ENCODE measurements at regions not wholly inside any gene's neighbourhood (a gene's known extent, or its start where the extent isn't known, plus 50 kb on each side); places are given as distances from the start of the nearest gene placed in this dataset.
"Not testable (repeated sequence)": the region's sequence is repeated elsewhere in the genome, so short reads cannot be mapped to it uniquely, and the experiment has no call there.

- no peak overlapping the region for H3K4me3 Mint-ChIP-seq
- H3K36me3 Mint-ChIP-seq (ENCODE audit: low read depth), result no peaks in the 10 kb centered on the region
- H3K27me3 Mint-ChIP-seq, result no peaks in the 10 kb centered on the region
- DNase-seq, result no peak
- intact Hi-C loops (cut with micrococcal nuclease), result no loop called here
- H3K27ac Mint-ChIP-seq, result no peak overlapping the region
- peaks cover 5% of the 10 kb centered on the region for H3K9me3 Mint-ChIP-seq
- H3K4me1 Mint-ChIP-seq, result peaks cover 2% of the 10 kb centered on the region
These were observed 79.8 kb upstream of the ADTRP start for GRCh38 chr6:11858439-11858838.

DNA sequence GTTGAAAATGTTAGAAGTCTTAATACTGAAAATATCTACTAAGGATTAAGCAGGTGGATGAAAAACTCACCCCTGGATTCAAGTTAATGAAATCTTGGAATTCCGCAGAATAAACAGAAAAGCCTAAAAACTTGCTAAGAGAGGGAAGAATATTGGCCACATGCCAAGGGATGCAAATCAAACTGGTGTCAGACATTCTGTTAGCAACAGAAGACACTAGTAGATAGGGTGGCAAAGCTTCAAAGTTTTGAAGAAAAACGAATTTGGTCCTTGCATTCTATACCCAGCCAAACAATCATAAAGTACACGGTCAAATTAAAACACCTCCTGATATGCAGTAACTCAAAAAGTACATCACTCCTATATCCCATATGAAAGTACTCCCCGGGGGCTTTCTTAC lies 77.1 kb upstream of the ADTRP start:
- Mint-ChIP-seq H3K27me3 (no peaks in the 10 kb centered on the region), H3K9me3 (peaks cover 9% of the 10 kb centered on the region), H3K4me3 (no peak overlapping the region), H3K4me1 (peaks cover 3% of the 10 kb centered on the region), H3K36me3 (ENCODE audit: low read depth) (no peaks in the 10 kb centered on the region), H3K27ac (no peak overlapping the region)
- intact Hi-C loops (cut with micrococcal nuclease), result no loop called here
- DNase-seq, result no peak

GRCh38 chr6:11854408-11855165 lies 76.0 kb upstream of the ADTRP start:
- intact Hi-C loops (cut with micrococcal nuclease), result no loop called here
- Mint-ChIP-seq H3K4me1 (peaks cover 3% of the 10 kb centered on the region), H3K4me3 (no peak overlapping the region), H3K9me3 (peaks cover 9% of the 10 kb centered on the region), H3K36me3 (ENCODE audit: low read depth) (no peaks in the 10 kb centered on the region), H3K27me3 (no peaks in the 10 kb centered on the region), H3K27ac (no peak overlapping the region)
- DNase-seq, result no peak

DNA sequence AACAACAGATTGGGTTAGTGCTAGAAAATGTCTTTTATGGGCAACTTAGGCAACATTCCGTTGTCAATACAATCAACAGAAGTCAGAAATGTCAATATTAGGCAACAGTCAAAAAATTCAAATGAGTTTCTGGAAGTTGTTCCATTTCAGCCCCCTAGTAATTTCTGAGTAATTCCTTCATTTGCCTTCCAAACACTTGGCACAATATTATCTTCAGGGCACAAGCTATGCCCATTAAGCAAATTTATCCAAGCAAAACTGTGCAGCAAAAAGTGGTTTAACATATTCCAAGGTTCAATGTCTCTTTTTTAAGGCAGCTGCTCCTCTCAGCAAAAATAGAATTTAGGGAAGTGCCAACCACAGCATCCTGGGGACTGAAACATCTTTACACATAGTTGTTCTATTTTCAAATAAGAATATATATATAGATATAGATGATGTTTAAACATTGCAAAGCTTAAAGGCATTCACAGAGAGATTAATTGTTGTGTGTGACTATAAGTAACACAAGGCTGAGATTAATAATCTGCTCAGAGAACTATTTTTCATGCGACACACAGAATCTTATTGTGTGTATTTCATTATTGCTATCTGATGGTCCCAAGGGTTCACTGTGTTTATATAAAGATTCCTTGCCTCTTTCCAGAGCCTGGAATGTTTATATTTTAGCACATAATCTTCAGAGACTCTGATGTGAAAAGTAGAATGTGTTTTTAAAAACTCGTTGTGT lies 75.2 kb upstream of the ADTRP start:
- no peak for DNase-seq

DNA sequence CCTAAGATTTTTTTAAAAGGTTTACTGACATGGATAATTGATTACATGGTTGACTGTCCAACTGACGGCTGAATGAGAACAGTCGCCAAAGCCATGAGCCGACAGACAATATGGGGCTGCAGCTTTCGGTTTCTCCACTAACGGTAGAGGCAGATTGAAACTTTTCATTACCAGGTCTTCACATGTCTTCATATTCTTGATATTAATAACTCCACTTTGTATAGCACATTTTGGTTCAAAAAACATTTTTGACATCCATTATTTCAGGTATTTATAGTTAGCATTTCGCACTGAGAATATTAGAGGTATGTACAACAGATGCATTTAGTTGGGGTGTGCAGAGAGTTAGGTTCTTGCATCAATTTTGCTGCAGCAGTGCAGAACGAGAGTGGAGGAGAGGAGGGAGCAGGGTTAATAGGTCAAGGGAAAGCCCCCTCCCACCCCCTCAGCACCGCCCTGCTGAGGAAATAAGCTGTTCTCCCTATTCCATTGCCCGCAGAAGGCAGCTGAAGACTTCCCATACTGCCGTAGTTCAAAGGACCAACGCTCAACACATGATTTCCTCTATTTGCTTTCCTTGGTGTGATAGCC lies 73.6 kb upstream of the ADTRP start:
- intact Hi-C loops (cut with micrococcal nuclease), result no loop called here
- H3K36me3 Mint-ChIP-seq (ENCODE audit: low read depth), result no peaks in the 10 kb centered on the region
- H3K9me3 Mint-ChIP-seq, result peaks cover 9% of the 10 kb centered on the region
- H3K27ac Mint-ChIP-seq, result no peak overlapping the region
- no peak for DNase-seq
- H3K4me1 Mint-ChIP-seq, result peaks cover 3% of the 10 kb centered on the region
- no peak overlapping the region for H3K4me3 Mint-ChIP-seq
- no peaks in the 10 kb centered on the region for H3K27me3 Mint-ChIP-seq

More for the DNA sequence above, 75.2 kb upstream of the ADTRP start:
- H3K4me1 Mint-ChIP-seq, result peaks cover 3% of the 10 kb centered on the region
- no peaks in the 10 kb centered on the region for H3K36me3 Mint-ChIP-seq (ENCODE audit: low read depth)
- no peaks in the 10 kb centered on the region for H3K27me3 Mint-ChIP-seq
- H3K9me3 Mint-ChIP-seq, result peaks cover 9% of the 10 kb centered on the region
- H3K27ac Mint-ChIP-seq, result no peak overlapping the region
- intact Hi-C loops (cut with micrococcal nuclease), result no loop called here
- H3K4me3 Mint-ChIP-seq, result no peak overlapping the region

- Mint-ChIP-seq H3K9me3 (peaks cover 11% of the 10 kb centered on the region), H3K36me3 (ENCODE audit: low read depth) (no peaks in the 10 kb centered on the region), H3K27me3 (no peaks in the 10 kb centered on the region), H3K4me1 (peaks cover 3% of the 10 kb centered on the region), H3K4me3 (no peak overlapping the region), H3K27ac (no peak overlapping the region)
- intact Hi-C loops (cut with micrococcal nuclease), result no loop called here
- no peak for DNase-seq
These were observed 72.8 kb upstream of the ADTRP start for GRCh38 chr6:11851387-11851786.

GRCh38 chr6:11848852-11849731 lies 70.5 kb upstream of the ADTRP start:
- no peaks in the 10 kb centered on the region for H3K36me3 Mint-ChIP-seq (ENCODE audit: low read depth)
- peaks cover 1% of the 10 kb centered on the region for H3K4me1 Mint-ChIP-seq
- H3K27ac Mint-ChIP-seq, result no peak overlapping the region
- H3K4me3 Mint-ChIP-seq, result no peak overlapping the region
- H3K9me3 Mint-ChIP-seq, result peaks cover 8% of the 10 kb centered on the region
- no peak for DNase-seq
- H3K27me3 Mint-ChIP-seq, result no peaks in the 10 kb centered on the region
- intact Hi-C loops (cut with micrococcal nuclease), result no loop called here

DNA sequence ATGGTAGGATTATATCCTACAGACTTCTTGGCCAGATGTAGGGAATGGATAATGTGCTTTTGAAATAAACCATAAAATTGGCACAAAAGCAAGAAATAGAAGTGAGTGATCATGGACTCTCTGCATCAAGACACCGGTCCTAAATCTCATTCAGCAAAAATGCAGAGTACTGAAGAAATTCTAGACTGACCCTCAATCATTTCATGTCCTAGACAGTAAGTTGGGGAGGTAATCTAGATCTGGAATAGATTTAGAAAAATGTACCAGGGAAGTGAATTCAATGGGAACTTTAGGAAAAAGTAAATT lies 69.7 kb upstream of the ADTRP start:
- no peak for DNase-seq
- H3K4me1 Mint-ChIP-seq, result peaks cover 1% of the 10 kb centered on the region
- no peak overlapping the region for H3K27ac Mint-ChIP-seq
- no peak overlapping the region for H3K4me3 Mint-ChIP-seq
- no peaks in the 10 kb centered on the region for H3K27me3 Mint-ChIP-seq
- intact Hi-C loops (cut with micrococcal nuclease), result no loop called here
- H3K36me3 Mint-ChIP-seq (ENCODE audit: low read depth), result no peaks in the 10 kb centered on the region
- H3K9me3 Mint-ChIP-seq, result peaks cover 11% of the 10 kb centered on the region

DNA sequence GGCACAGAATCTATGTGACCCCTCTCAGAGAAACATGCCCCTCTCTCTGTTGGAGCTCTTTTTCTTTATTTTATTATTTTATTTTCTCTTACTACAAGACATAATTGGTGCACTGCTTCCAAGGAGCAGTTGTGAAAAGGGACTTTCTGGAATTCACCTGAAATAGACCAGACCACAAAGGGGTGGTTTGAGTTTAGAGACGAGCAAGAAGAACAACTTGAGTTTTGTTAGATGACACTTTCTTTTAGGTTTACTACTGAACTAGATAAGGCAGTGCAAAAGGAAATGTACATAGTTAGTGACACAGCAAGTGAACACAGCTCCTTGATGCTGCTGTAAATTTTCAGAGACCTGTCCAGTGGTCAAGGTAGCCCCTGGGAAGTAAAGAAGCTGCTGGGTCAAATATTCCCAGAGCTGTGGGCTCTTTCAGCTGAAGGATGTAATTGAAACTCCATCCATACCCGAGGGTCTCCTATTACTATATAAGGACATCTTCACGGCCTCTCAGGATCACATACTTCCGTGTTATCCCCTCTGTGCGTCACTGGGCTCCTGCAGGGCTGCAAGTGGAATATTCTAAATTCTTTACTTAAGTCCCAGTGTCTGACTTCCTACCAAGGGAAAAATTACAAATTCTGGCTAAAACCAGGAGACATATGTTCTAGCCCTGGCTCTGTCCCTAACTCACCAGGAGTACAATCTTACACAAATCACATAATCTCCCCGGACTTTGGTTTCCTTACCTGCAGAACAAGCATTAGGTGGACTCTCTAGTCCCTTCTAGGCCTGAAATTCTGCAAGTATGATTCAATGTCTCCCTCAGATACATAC lies 69.1 kb upstream of the ADTRP start:
- DNase-seq, result no peak
- Mint-ChIP-seq H3K27ac (no peak overlapping the region), H3K4me1 (peaks cover 1% of the 10 kb centered on the region), H3K27me3 (no peaks in the 10 kb centered on the region), H3K36me3 (ENCODE audit: low read depth) (no peaks in the 10 kb centered on the region), H3K4me3 (no peak overlapping the region), H3K9me3 (peaks cover 13% of the 10 kb centered on the region)
- intact Hi-C loops (cut with micrococcal nuclease), result no loop called here

GRCh38 chr6:11847068-11847467 lies 68.5 kb upstream of the ADTRP start:
- intact Hi-C loops (cut with micrococcal nuclease); H3K4me1 Mint-ChIP-seq; H3K36me3 Mint-ChIP-seq (ENCODE audit: low read depth); DNase-seq; H3K4me3 Mint-ChIP-seq; H3K27me3 Mint-ChIP-seq; H3K27ac Mint-ChIP-seq: not testable (repeated sequence)
- H3K9me3 Mint-ChIP-seq, result peaks cover 13% of the 10 kb centered on the region

DNA sequence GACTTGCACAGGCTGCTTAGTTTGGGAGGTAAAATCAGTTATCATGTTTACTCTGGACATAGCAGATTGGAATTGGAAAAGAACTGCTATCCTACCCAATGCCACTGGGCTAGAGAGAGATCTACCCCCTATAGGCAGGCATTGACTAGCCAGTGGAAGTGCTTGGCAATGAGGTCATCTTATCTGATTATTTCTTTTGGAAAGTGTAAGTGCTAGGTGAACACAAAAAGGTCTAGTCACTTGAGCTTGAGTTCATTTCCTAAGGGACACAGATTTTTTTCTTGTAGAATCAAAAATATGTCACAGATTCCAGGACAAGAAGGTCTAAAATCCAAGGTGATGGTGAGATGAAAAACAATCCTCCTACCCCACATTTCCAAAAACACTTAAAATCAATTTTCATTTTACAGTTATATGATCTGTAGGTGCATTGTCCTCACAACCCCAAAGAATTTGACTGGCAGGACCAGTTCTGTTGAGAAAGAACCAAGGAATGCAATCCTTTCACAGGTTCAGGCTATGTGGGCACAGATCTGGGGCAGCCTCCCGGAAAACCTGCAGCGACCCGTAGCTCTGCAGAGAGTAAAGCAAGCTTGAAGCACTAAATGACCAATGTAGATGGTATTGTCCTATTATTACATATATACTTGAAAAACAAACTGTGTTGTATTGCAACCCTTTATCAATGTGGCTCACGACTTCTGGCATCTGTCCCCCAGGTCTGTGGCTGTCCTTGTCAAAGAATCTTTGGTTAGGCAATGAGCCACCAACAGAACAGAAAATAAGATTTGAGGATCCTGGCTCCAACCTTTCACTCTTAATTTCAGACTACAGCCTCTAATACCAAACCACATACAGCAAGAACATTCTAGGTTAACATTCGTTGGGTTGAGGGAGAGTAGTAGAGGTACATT lies 67.3 kb upstream of the ADTRP start:
- H3K4me3 Mint-ChIP-seq, result no peak overlapping the region
- H3K9me3 Mint-ChIP-seq, result peaks cover 18% of the 10 kb centered on the region
- no peak overlapping the region for H3K27ac Mint-ChIP-seq
- no peaks in the 10 kb centered on the region for H3K36me3 Mint-ChIP-seq (ENCODE audit: low read depth)
- no peaks in the 10 kb centered on the region for H3K4me1 Mint-ChIP-seq
- intact Hi-C loops (cut with micrococcal nuclease), result no loop called here
- no peak for DNase-seq
- no peaks in the 10 kb centered on the region for H3K27me3 Mint-ChIP-seq

- H3K36me3 Mint-ChIP-seq (ENCODE audit: low read depth); H3K4me1 Mint-ChIP-seq; DNase-seq; H3K27ac Mint-ChIP-seq; H3K4me3 Mint-ChIP-seq; H3K27me3 Mint-ChIP-seq; intact Hi-C loops (cut with micrococcal nuclease): not testable (repeated sequence)
- H3K9me3 Mint-ChIP-seq, result peaks cover 40% of the 10 kb centered on the region
These were observed 64.2 kb upstream of the ADTRP start for GRCh38 chr6:11842795-11843194.
